ENCODE measurements at regions not wholly inside any gene's neighbourhood (a gene's known extent, or its start where the extent isn't known, plus 50 kb on each side); places are given as distances from the start of the nearest gene placed in this dataset.

- H3K4me1 ChIP-seq: peaks cover 16 to 21% of the 10 kb centered on the region in 2 donors
- no peaks in the 10 kb centered on the region for H3K9me3 ChIP-seq
- H3K4me3 ChIP-seq (replicated peaks in 1 of 3): no peak overlapping the region
- H3K27ac ChIP-seq: no peak overlapping the region
- no peaks in the 10 kb centered on the region for H3K27me3 ChIP-seq
- TF ChIP-seq CTCF (IDR thresholded peaks at IDR 0.05) (no peak), POLR2A (IDR thresholded peaks at IDR 0.05) (no peak)
- intact Hi-C loops (cut with DNase I): no loop called here
- WGBS, 2 donors: 66 to 77% methylated on average over 16 of the region's 16 CpGs
- no peaks in the 10 kb centered on the region for H3K36me3 ChIP-seq
- peak; percentile 49 to 63 for DNase-seq
These were observed 151.3 kb upstream of the FAM20C start for GRCh38 chr7:40799-41750.

GRCh38 chr7:41917-42565 is 150.3 kb upstream of the FAM20C start:
- Histone ChIP-seq H3K27ac (no peak overlapping the region), H3K9me3 (no peaks in the 10 kb centered on the region), H3K4me3 (replicated peaks in 1 of 3) (no peak overlapping the region), H3K27me3 (no peaks in the 10 kb centered on the region), H3K4me1 (peaks cover 16 to 21% of the 10 kb centered on the region in 2 donors), H3K36me3 (no peaks in the 10 kb centered on the region)
- TF ChIP-seq POLR2A (IDR thresholded peaks at IDR 0.05): no peak
- TF ChIP-seq CTCF (IDR thresholded peaks at IDR 0.05): no peak
- intact Hi-C loops (cut with DNase I): no loop called here
- WGBS, 2 donors: 46 to 57% methylated on average over 10 of the region's 10 CpGs
- DNase-seq: peak in 1 of 2 donors; percentile 1

GRCh38 chr7:43791-44540 is 148.4 kb upstream of the FAM20C start:
- intact Hi-C loops (cut with DNase I): no loop called here
- 96 to 97% methylated on average over 14 of the region's 14 CpGs for WGBS, 2 donors
- DNase-seq: peak in 1 of 2 donors; percentile 1

GRCh38 chr7:44541-44896 is 147.9 kb upstream of the FAM20C start:
- Histone ChIP-seq H3K4me1 (peaks cover 16 to 21% of the 10 kb centered on the region in 2 donors), H3K27ac (no peak overlapping the region), H3K4me3 (replicated peaks in 1 of 3) (no peak overlapping the region), H3K9me3 (no peaks in the 10 kb centered on the region), H3K36me3 (no peaks in the 10 kb centered on the region), H3K27me3 (no peaks in the 10 kb centered on the region)
- intact Hi-C loops (cut with DNase I): no loop called here
- WGBS, 2 donors: 91 to 94% methylated on average over 12 of the region's 12 CpGs
- no peak for TF ChIP-seq POLR2A (IDR thresholded peaks at IDR 0.05)
- no peak for TF ChIP-seq CTCF (IDR thresholded peaks at IDR 0.05)
- DNase-seq: no peak

More at GRCh38 chr7:43791-44540, 148.4 kb upstream of the FAM20C start:
- Histone ChIP-seq H3K4me1 (peaks cover 16 to 21% of the 10 kb centered on the region in 2 donors), H3K27ac (no peak overlapping the region), H3K36me3 (no peaks in the 10 kb centered on the region), H3K4me3 (replicated peaks in 1 of 3) (no peak overlapping the region), H3K27me3 (no peaks in the 10 kb centered on the region), H3K9me3 (no peaks in the 10 kb centered on the region)
- TF ChIP-seq POLR2A (IDR thresholded peaks at IDR 0.05) (no peak), CTCF (IDR thresholded peaks at IDR 0.05) (no peak)

Measured in thyroid gland (tissue), 4 donors.